ENCODE measurements at regions not wholly inside any gene's neighbourhood (a gene's known extent, or its start where the extent isn't known, plus 50 kb on each side); places are given as distances from the start of the nearest gene placed in this dataset.

GRCh38 chr1:58927041-58927721, 143.3 kb upstream of the JUN start:
- POLR2A ChIA-PET = interaction anchor here (1.9 kb wide), 1 partner anchor 15 kb away, joined by 6 read pairs; no protein-coding TSS in a partner anchor
- Histone ChIP-seq H3K4me3 (ENCODE audit: low read length) (no peak overlapping the region), H3K9me3 (ENCODE audit: low read length) (no peaks in the 10 kb centered on the region), H3K4me1 (ENCODE audit: insufficient read depth, low read length) (peaks cover 24% of the 10 kb centered on the region), H3K27ac (ENCODE audit: low read depth, low read length) (no peak overlapping the region), H3K36me3 (ENCODE audit: insufficient read depth, low read length) (no peaks in the 10 kb centered on the region), H3K27me3 (ENCODE audit: insufficient read depth, low read length, poor library complexity, severe bottlenecking) (no peaks in the 10 kb centered on the region)
- Mint-ChIP-seq H3K4me3 (no peak overlapping the region), H3K27me3 (peaks cover 0 to 6% of the 10 kb centered on the region in 2 donors), H3K27ac (peak overlapping the region in 2 of 8 donors; percentile 15 to 44), H3K9me3 (no peaks in the 10 kb centered on the region), H3K4me1 (peaks cover 21 to 39% (median 28%) of the 10 kb centered on the region in 3 donors), H3K36me3 (peaks cover 0 to 3% (median 2%) of the 10 kb centered on the region in 3 donors)
- no peak for DNase-seq
- CTCF ChIA-PET = interaction anchor here (0.7 to 0.8 kb wide), 2 partner anchors 11 to 30 kb away, joined by 3 read pairs; no protein-coding TSS in a partner anchor

- no peak for DNase-seq
- Mint-ChIP-seq H3K27ac (peak overlapping the region in 1 of 8 donors; percentile 15), H3K9me3 (no peaks in the 10 kb centered on the region), H3K36me3 (peaks cover 0 to 3% (median 2%) of the 10 kb centered on the region in 3 donors), H3K4me1 (peaks cover 20 to 39% (median 28%) of the 10 kb centered on the region in 3 donors), H3K27me3 (peaks cover 0 to 6% of the 10 kb centered on the region in 2 donors), H3K4me3 (no peak overlapping the region)
- ChIA-PET POLR2A (no interaction called here), CTCF (interaction anchor here (0.7 kb wide), 1 partner anchor 31 kb away, joined by 3 read pairs; no protein-coding TSS in a partner anchor)
- H3K4me1 ChIP-seq (ENCODE audit: insufficient read depth, low read length) = peaks cover 22% of the 10 kb centered on the region
- H3K27ac ChIP-seq (ENCODE audit: low read depth, low read length) = no peak overlapping the region
- H3K36me3 ChIP-seq (ENCODE audit: insufficient read depth, low read length) = no peaks in the 10 kb centered on the region
- no peaks in the 10 kb centered on the region for H3K9me3 ChIP-seq (ENCODE audit: low read length)
- no peaks in the 10 kb centered on the region for H3K27me3 ChIP-seq (ENCODE audit: insufficient read depth, low read length, poor library complexity, severe bottlenecking)
- no peak overlapping the region for H3K4me3 ChIP-seq (ENCODE audit: low read length)
Observed at GRCh38 chr1:58927722-58928085, 143.9 kb upstream of the JUN start.

GRCh38 chr1:58928514-58928913, 144.7 kb upstream of the JUN start:
- no peak overlapping the region for H3K4me3 Mint-ChIP-seq
- no peaks in the 10 kb centered on the region for H3K9me3 Mint-ChIP-seq
- Histone ChIP-seq H3K4me3 (ENCODE audit: low read length) (no peak overlapping the region), H3K4me1 (ENCODE audit: insufficient read depth, low read length) (peaks cover 22% of the 10 kb centered on the region), H3K9me3 (ENCODE audit: low read length) (no peaks in the 10 kb centered on the region), H3K36me3 (ENCODE audit: insufficient read depth, low read length) (no peaks in the 10 kb centered on the region), H3K27me3 (ENCODE audit: insufficient read depth, low read length, poor library complexity, severe bottlenecking) (no peaks in the 10 kb centered on the region), H3K27ac (ENCODE audit: low read depth, low read length) (no peak overlapping the region)
- ChIA-PET POLR2A (no interaction called here), CTCF (no interaction called here)
- H3K27ac Mint-ChIP-seq = no peak overlapping the region
- peaks cover 0 to 4% of the 10 kb centered on the region in 2 donors for H3K27me3 Mint-ChIP-seq
- H3K4me1 Mint-ChIP-seq = peaks cover 22 to 39% (median 28%) of the 10 kb centered on the region in 3 donors
- peaks cover 0 to 3% (median 2%) of the 10 kb centered on the region in 3 donors for H3K36me3 Mint-ChIP-seq
- DNase-seq = no peak

GRCh38 chr1:58929671-58930325, 146.0 kb upstream of the JUN start:
- Histone ChIP-seq H3K9me3 (ENCODE audit: low read length) (no peaks in the 10 kb centered on the region), H3K27ac (ENCODE audit: low read depth, low read length) (no peak overlapping the region), H3K27me3 (ENCODE audit: insufficient read depth, low read length, poor library complexity, severe bottlenecking) (no peaks in the 10 kb centered on the region), H3K4me3 (ENCODE audit: low read length) (no peak overlapping the region), H3K4me1 (ENCODE audit: insufficient read depth, low read length) (peaks cover 22% of the 10 kb centered on the region), H3K36me3 (ENCODE audit: insufficient read depth, low read length) (no peaks in the 10 kb centered on the region)
- Mint-ChIP-seq H3K9me3 (no peaks in the 10 kb centered on the region), H3K27ac (peak overlapping the region in 3 of 8 donors; percentile 8 to 80 (median 15)), H3K4me1 (peaks cover 25 to 47% (median 26%) of the 10 kb centered on the region in 3 donors), H3K27me3 (peaks cover 0 to 4% of the 10 kb centered on the region in 2 donors), H3K4me3 (no peak overlapping the region), H3K36me3 (peaks cover 0 to 3% (median 2%) of the 10 kb centered on the region in 3 donors)
- peak in 2 of 5 donors; percentile 29 to 64 for DNase-seq
- CTCF ChIA-PET = no interaction called here
- POLR2A ChIA-PET = no interaction called here

GRCh38 chr1:58931024-58931423, 147.2 kb upstream of the JUN start:
- Mint-ChIP-seq H3K36me3 (peaks cover 0 to 3% (median 2%) of the 10 kb centered on the region in 3 donors), H3K27ac (no peak overlapping the region), H3K27me3 (peaks cover 0 to 4% of the 10 kb centered on the region in 2 donors), H3K9me3 (no peaks in the 10 kb centered on the region), H3K4me3 (no peak overlapping the region), H3K4me1 (peaks cover 25 to 47% (median 26%) of the 10 kb centered on the region in 3 donors)
- H3K4me1 ChIP-seq (ENCODE audit: insufficient read depth, low read length) = peaks cover 22% of the 10 kb centered on the region
- no peak overlapping the region for H3K4me3 ChIP-seq (ENCODE audit: low read length)
- H3K27ac ChIP-seq (ENCODE audit: low read depth, low read length) = no peak overlapping the region
- POLR2A ChIA-PET = no interaction called here
- no peaks in the 10 kb centered on the region for H3K9me3 ChIP-seq (ENCODE audit: low read length)
- CTCF ChIA-PET = no interaction called here
- DNase-seq = no peak
- H3K27me3 ChIP-seq (ENCODE audit: insufficient read depth, low read length, poor library complexity, severe bottlenecking) = no peaks in the 10 kb centered on the region
- H3K36me3 ChIP-seq (ENCODE audit: insufficient read depth, low read length) = no peaks in the 10 kb centered on the region

GRCh38 chr1:58931756-58932155, 147.9 kb upstream of the JUN start:
- Histone ChIP-seq H3K4me1 (ENCODE audit: insufficient read depth, low read length) (peaks cover 22% of the 10 kb centered on the region), H3K36me3 (ENCODE audit: insufficient read depth, low read length) (no peaks in the 10 kb centered on the region), H3K4me3 (ENCODE audit: low read length) (no peak overlapping the region), H3K27me3 (ENCODE audit: insufficient read depth, low read length, poor library complexity, severe bottlenecking) (no peaks in the 10 kb centered on the region), H3K27ac (ENCODE audit: low read depth, low read length) (no peak overlapping the region), H3K9me3 (ENCODE audit: low read length) (no peaks in the 10 kb centered on the region)
- Mint-ChIP-seq H3K4me1 (peaks cover 25 to 50% (median 27%) of the 10 kb centered on the region in 3 donors), H3K9me3 (no peaks in the 10 kb centered on the region), H3K4me3 (no peak overlapping the region), H3K36me3 (peaks cover 0 to 3% (median 2%) of the 10 kb centered on the region in 3 donors), H3K27me3 (peaks cover 0 to 4% of the 10 kb centered on the region in 2 donors), H3K27ac (peak overlapping the region in 1 of 8 donors; percentile 19)
- DNase-seq = no peak
- ChIA-PET POLR2A (interaction anchor here (0.6 kb wide), 1 partner anchor 393 kb away, joined by 9 read pairs; no protein-coding TSS in a partner anchor), CTCF (interaction anchor here (0.7 to 1.0 kb wide), 2 partner anchors 10 to 148 kb away, joined by 3 read pairs; partner anchors contain the start of gene JUN)

- no peaks in the 10 kb centered on the region for H3K9me3 ChIP-seq (ENCODE audit: low read length)
- no peaks in the 10 kb centered on the region for H3K36me3 ChIP-seq (ENCODE audit: insufficient read depth, low read length)
- H3K27me3 Mint-ChIP-seq = peaks cover 0 to 4% of the 10 kb centered on the region in 2 donors
- H3K4me1 Mint-ChIP-seq = peaks cover 29 to 52% (median 33%) of the 10 kb centered on the region in 3 donors
- ChIA-PET CTCF (interaction anchor here (1.0 to 1.6 kb wide), 2 partner anchors 12 to 150 kb away, joined by 3 to 4 read pairs; partner anchors contain the start of gene JUN), POLR2A (no interaction called here)
- H3K4me1 ChIP-seq (ENCODE audit: insufficient read depth, low read length) = peaks cover 22% of the 10 kb centered on the region
- peaks cover 0 to 5% (median 3%) of the 10 kb centered on the region in 3 donors for H3K36me3 Mint-ChIP-seq
- no peaks in the 10 kb centered on the region for H3K27me3 ChIP-seq (ENCODE audit: insufficient read depth, low read length, poor library complexity, severe bottlenecking)
- H3K4me3 ChIP-seq (ENCODE audit: low read length) = no peak overlapping the region
- peak overlapping the region in 3 of 8 donors; percentile 54 to 64 (median 64) for H3K27ac Mint-ChIP-seq
- no peak overlapping the region for H3K27ac ChIP-seq (ENCODE audit: low read depth, low read length)
- DNase-seq = no peak
- H3K4me3 Mint-ChIP-seq = no peak overlapping the region
- H3K9me3 Mint-ChIP-seq = no peaks in the 10 kb centered on the region
Observed at GRCh38 chr1:58932859-58933598, 149.2 kb upstream of the JUN start.
